Hepatocyte (in vitro differentiated cells): ENCODE measurements at regions not wholly inside any gene's neighbourhood (a gene's known extent, or its start where the extent isn't known, plus 50 kb on each side); places are given as distances from the start of the nearest gene placed in this dataset.

Experiments
- DNase-seq: peaks from one replicate; pipeline ENCODE4 v3.0.0-alpha.2; 2016; ENCODE audit warnings: low spot score
- H2AFZ ChIP-seq: fragments of 200-600 bp; sonication (generic); 2 replicates; pipeline ENCODE4 v1.6.0; 2016; ENCODE audit warnings: antibody characterized with exemption, mild to moderate bottlenecking
- H3K27ac ChIP-seq: fragments of 200-600 bp; sonication (generic); 2 replicates; pipeline ENCODE4 v1.5.1; 2016; ENCODE audit warnings: mild to moderate bottlenecking
- H3K27me3 ChIP-seq: fragments of 200-600 bp; sonication (generic); 2 replicates; pipeline ENCODE4 v1.6.1; 2016
- H3K36me3 ChIP-seq: fragments of 200-600 bp; sonication (generic); replicated peaks from 2 replicates; pipeline ENCODE4 v1.5.1; 2016; ENCODE audit warnings: low read depth; ENCODE audit not compliant: insufficient read depth
- H3K4me1 ChIP-seq: fragments of 200-600 bp; sonication (generic); 2 replicates; pipeline ENCODE4 v1.5.1; 2016; ENCODE audit warnings: mild to moderate bottlenecking, moderate library complexity; ENCODE audit not compliant: insufficient read depth
- H3K4me2 ChIP-seq: fragments of 200-600 bp; sonication (generic); 2 replicates; pipeline ENCODE4 v1.6.0; 2016
- H3K4me3 ChIP-seq: fragments of 200-600 bp; sonication (generic); 2 replicates; pipeline ENCODE4 v1.5.1; 2016; ENCODE audit warnings: mild to moderate bottlenecking
- H3K79me2 ChIP-seq: fragments of 200-600 bp; sonication (generic); 2 replicates; pipeline ENCODE4 v1.6.0; 2017; ENCODE audit warnings: mild to moderate bottlenecking
- H3K9me2 ChIP-seq: fragments of 200-600 bp; sonication (generic); replicated peaks from 2 replicates; pipeline ENCODE4 v1.6.0; 2017; ENCODE audit warnings: mild to moderate bottlenecking; ENCODE audit not compliant: insufficient read depth
- H3K9me3 ChIP-seq: fragments of 200-600 bp; sonication (generic); 2 replicates; pipeline ENCODE4 v1.5.1; 2016; ENCODE audit warnings: low read depth, mild to moderate bottlenecking
- H4K20me1 ChIP-seq: fragments of 200-600 bp; sonication (generic); 2 replicates; pipeline ENCODE4 v1.6.0; 2016; ENCODE audit warnings: mild to moderate bottlenecking; ENCODE audit not compliant: insufficient read depth, poor library complexity, severe bottlenecking
- CTCF ChIP-seq: fragments of 200-600 bp; sonication (generic); IDR thresholded peaks from 2 replicates; pipeline ENCODE4 v1.5.1; 2016; ENCODE audit warnings: antibody characterized with exemption, mild to moderate bottlenecking; ENCODE audit not compliant: poor library complexity
- EZH2 ChIP-seq: fragments of 200-600 bp; sonication (generic); IDR thresholded peaks from 2 replicates; pipeline ENCODE4 v1.6.1; 2016; ENCODE audit warnings: antibody characterized with exemption, mild to moderate bottlenecking, borderline replicate concordance
- EZH2phosphoT487 ChIP-seq: fragments of 200-600 bp; sonication (generic); IDR thresholded peaks from one replicate; pipeline ENCODE4 v1.6.1; 2018; ENCODE audit warnings: antibody characterized with exemption, mild to moderate bottlenecking, low read depth, moderate library complexity; ENCODE audit not compliant: unreplicated experiment, severe bottlenecking
- WGBS: methylation state at CpG from one replicate; pipeline ENCODE4 v1.1.6; 2016; ENCODE audit warnings: low lambda C conversion rate; ENCODE audit errors: missing lambda C conversion rate; 5-methylcytosine and 5-hydroxymethylcytosine counted together

DNA sequence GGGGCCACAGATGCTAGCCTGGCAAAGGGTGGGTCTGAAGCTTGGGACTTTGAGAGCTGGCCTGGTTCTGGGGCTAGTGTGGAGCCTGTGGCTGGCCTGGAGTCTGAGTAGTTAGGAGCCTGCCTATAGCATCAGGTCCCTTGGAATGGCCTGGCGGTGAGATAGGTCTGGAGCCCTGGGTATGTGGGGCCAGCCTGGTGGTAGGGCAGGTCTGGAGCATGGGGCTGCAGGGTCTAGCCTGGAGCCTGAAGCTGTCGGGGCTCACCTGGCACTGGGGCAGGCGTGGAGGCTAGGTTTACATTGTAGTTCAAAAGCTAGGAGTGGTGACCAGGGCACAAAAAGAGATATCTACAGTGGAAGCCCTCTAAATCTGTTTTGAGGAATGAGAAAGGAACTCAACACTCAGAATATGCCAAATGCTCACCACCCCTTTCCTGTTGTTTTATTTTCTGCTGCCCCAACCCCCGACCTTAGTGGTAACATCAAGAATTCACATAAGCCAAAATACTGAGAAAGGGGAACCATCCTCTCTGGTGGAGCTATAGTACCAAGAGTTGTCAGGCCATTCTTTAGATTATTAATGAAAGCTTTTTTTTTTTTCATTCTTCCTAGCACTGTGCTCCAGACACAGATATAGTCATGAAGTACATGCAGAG is 100.3 kb downstream of the TANC2 start:
- Histone ChIP-seq H3K27me3 (no peaks in the 10 kb centered on the region), H3K36me3 (no peaks in the 10 kb centered on the region), H3K4me3 (no peak overlapping the region), H3K4me1 (no peaks in the 10 kb centered on the region), H3K27ac (no peak overlapping the region), H3K4me2 (no peak overlapping the region), H3K9me2 (no peaks in the 10 kb centered on the region), H3K9me3 (no peaks in the 10 kb centered on the region), H4K20me1 (no peaks in the 10 kb centered on the region), H3K79me2 (no peaks in the 10 kb centered on the region), H2AFZ (no peak overlapping the region)
- 97% methylated on average over 4 of the region's 4 CpGs for WGBS
- no peak for DNase-seq
- TF ChIP-seq EZH2: no peak
- TF ChIP-seq EZH2phosphoT487: no peak
- TF ChIP-seq CTCF: no peak

DNA sequence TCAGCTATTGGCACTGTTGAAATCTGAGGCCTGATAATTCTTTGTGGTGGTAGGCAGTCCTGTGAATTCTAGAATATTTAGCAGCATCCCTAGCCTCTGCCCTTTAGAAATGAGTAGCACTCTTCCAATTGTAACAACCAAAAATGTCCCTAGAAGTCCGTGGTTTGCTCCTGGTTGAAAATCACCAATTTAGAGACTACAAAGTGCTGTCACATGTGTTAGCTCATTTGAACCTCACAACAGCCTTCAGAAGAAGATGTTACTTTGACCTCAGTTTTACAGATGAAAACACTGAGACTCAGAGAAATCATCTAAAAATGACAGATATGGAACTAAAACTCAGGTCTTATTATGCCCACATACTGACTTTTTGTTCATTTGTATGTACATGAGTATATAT is 103.2 kb downstream of the TANC2 start:
- Histone ChIP-seq H3K4me3 (no peak overlapping the region), H3K4me2 (no peak overlapping the region), H3K36me3 (no peaks in the 10 kb centered on the region), H3K27me3 (no peaks in the 10 kb centered on the region), H2AFZ (no peak overlapping the region), H3K27ac (no peak overlapping the region), H3K9me3 (no peaks in the 10 kb centered on the region), H3K4me1 (no peaks in the 10 kb centered on the region), H3K79me2 (no peaks in the 10 kb centered on the region), H3K9me2 (no peaks in the 10 kb centered on the region), H4K20me1 (no peaks in the 10 kb centered on the region)
- WGBS: 89% methylated on average over 1 of the region's 1 CpG
- TF ChIP-seq EZH2 (no peak), EZH2phosphoT487 (no peak), CTCF (no peak)
- DNase-seq: no peak

DNA sequence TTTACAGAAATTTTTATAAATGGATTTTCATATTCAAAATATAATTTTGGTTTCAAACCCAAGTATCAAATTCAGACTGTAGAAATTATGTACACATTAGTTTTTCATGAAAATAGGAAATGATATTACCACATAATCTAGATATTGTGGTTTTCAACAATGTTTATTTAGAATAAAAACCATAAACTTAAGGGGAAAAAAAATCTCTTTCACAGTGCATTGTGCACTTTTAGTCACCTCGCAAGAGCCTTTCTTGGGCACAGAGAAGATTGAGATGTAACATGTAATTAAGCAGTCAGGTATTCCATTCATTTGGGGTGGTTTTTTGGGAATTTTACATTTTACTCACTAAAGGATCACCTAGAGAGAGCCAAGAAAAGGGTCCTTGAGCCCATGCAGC is 104.0 kb downstream of the TANC2 start:
- H4K20me1 ChIP-seq: no peaks in the 10 kb centered on the region
- WGBS: 100% methylated on average over 1 of the region's 1 CpG
- no peaks in the 10 kb centered on the region for H3K9me3 ChIP-seq

More for the DNA sequence above, 104.0 kb downstream of the TANC2 start:
- no peak overlapping the region for H3K4me2 ChIP-seq
- DNase-seq: no peak
- H3K4me3 ChIP-seq: no peak overlapping the region
- no peaks in the 10 kb centered on the region for H3K79me2 ChIP-seq
- no peaks in the 10 kb centered on the region for H3K4me1 ChIP-seq
- H3K36me3 ChIP-seq: no peaks in the 10 kb centered on the region
- H3K27me3 ChIP-seq: no peaks in the 10 kb centered on the region
- no peak overlapping the region for H2AFZ ChIP-seq
- H3K27ac ChIP-seq: no peak overlapping the region
- no peak for TF ChIP-seq EZH2phosphoT487
- no peak for TF ChIP-seq CTCF
- TF ChIP-seq EZH2: no peak
- H3K9me2 ChIP-seq: no peaks in the 10 kb centered on the region
